Smooth muscle cell (in vitro differentiated cells): ENCODE measurements at regions not wholly inside any gene's neighbourhood (a gene's known extent, or its start where the extent isn't known, plus 50 kb on each side); places are given as distances from the start of the nearest gene placed in this dataset.
"Not testable (repeated sequence)": the region's sequence is repeated elsewhere in the genome, so short reads cannot be mapped to it uniquely, and the experiment has no call there.

Experiments used
- DNase-seq: peaks from one replicate; lab custom pipeline; 2025; ENCODE audit not compliant: unreplicated experiment; lab: John Stamatoyannopoulos, UW
- H2AFZ ChIP-seq: fragments of 200-600 bp; sonication (generic); 2 replicates; pipeline ENCODE4 v1.6.0; 2016; ENCODE audit warnings: antibody characterized with exemption, low read depth, mild to moderate bottlenecking
- H3F3A ChIP-seq: fragments of 200-600 bp; sonication (generic); 2 replicates; pipeline ENCODE4 v1.6.0; 2017; ENCODE audit warnings: antibody characterized with exemption, low read depth
- H3K27ac ChIP-seq: fragments of 200-600 bp; sonication (generic); 2 replicates; pipeline ENCODE4 v1.5.1; 2016; ENCODE audit warnings: low read depth, mild to moderate bottlenecking
- H3K27me3 ChIP-seq: fragments of 200-600 bp; sonication (generic); 2 replicates; pipeline ENCODE4 v1.6.1; 2016; ENCODE audit warnings: low read depth, mild to moderate bottlenecking
- H3K36me3 ChIP-seq: fragments of 200-600 bp; sonication (generic); 2 replicates; pipeline ENCODE4 v1.5.1; 2016; ENCODE audit warnings: low read depth
- H3K4me1 ChIP-seq: fragments of 200-600 bp; sonication (generic); 2 replicates; pipeline ENCODE4 v1.5.1; 2016; ENCODE audit warnings: low read depth
- H3K4me2 ChIP-seq: fragments of 200-600 bp; sonication (generic); 2 replicates; pipeline ENCODE4 v1.6.0; 2016; ENCODE audit warnings: mild to moderate bottlenecking
- H3K4me3 ChIP-seq: fragments of 200-600 bp; sonication (generic); 2 replicates; pipeline ENCODE4 v1.5.1; 2016; ENCODE audit warnings: mild to moderate bottlenecking
- H3K79me2 ChIP-seq: fragments of 200-600 bp; sonication (generic); 2 replicates; pipeline ENCODE4 v1.6.0; 2016; ENCODE audit warnings: low read depth, mild to moderate bottlenecking
- H3K9ac ChIP-seq: fragments of 200-600 bp; sonication (generic); 2 replicates; pipeline ENCODE4 v1.6.0; 2016; ENCODE audit warnings: low read depth
- H3K9me3 ChIP-seq: fragments of 200-600 bp; sonication (generic); replicated peaks from 2 replicates; pipeline ENCODE4 v1.5.1; 2016; ENCODE audit warnings: low read depth
- H4K20me1 ChIP-seq: fragments of 200-600 bp; sonication (generic); 2 replicates; pipeline ENCODE4 v1.6.0; 2016; ENCODE audit warnings: low read depth
- CTCF ChIP-seq: fragments of 200-600 bp; sonication (generic); IDR thresholded peaks from 2 replicates; pipeline ENCODE4 v1.5.1; 2017; ENCODE audit warnings: borderline replicate concordance, mild to moderate bottlenecking, antibody characterized with exemption; ENCODE audit not compliant: insufficient read depth, poor library complexity, severe bottlenecking
- WGBS: methylation state at CpG from one replicate; pipeline ENCODE4 v1.1.7; 2016; ENCODE audit warnings: low lambda C conversion rate; 5-methylcytosine and 5-hydroxymethylcytosine counted together

GRCh38 chr10:2548071-2548470 is 519.3 kb upstream of the PFKP start:
- Histone ChIP-seq H3K79me2 (no peaks in the 10 kb centered on the region), H3K27ac (no peak overlapping the region), H4K20me1 (no peaks in the 10 kb centered on the region), H3K4me3 (no peak overlapping the region), H3K4me2 (no peak overlapping the region), H3K9ac (no peak overlapping the region), H2AFZ (no peak overlapping the region), H3K4me1 (no peaks in the 10 kb centered on the region), H3K36me3 (no peaks in the 10 kb centered on the region), H3F3A (no peaks in the 10 kb centered on the region), H3K9me3 (no peaks in the 10 kb centered on the region), H3K27me3 (no peaks in the 10 kb centered on the region)
- DNase-seq, result no peak
- no peak for TF ChIP-seq CTCF

- Histone ChIP-seq H3K27ac (no peak overlapping the region), H3K27me3 (no peaks in the 10 kb centered on the region)
Measured at GRCh38 chr10:2547606-2548005, 519.7 kb upstream of the PFKP start.

GRCh38 chr10:2546894-2547293 is 520.5 kb upstream of the PFKP start:
- not testable (repeated sequence) for H3K9ac ChIP-seq, H3K4me1 ChIP-seq, H3K79me2 ChIP-seq, H3K36me3 ChIP-seq, H3K27me3 ChIP-seq, H3K4me2 ChIP-seq, DNase-seq, H3K4me3 ChIP-seq, H3F3A ChIP-seq, H3K27ac ChIP-seq, H4K20me1 ChIP-seq, H3K9me3 ChIP-seq, H2AFZ ChIP-seq
- 96% methylated on average over 3 of the region's 3 CpGs for WGBS

More at GRCh38 chr10:2547606-2548005, 519.7 kb upstream of the PFKP start:
- H3K36me3 ChIP-seq, result no peaks in the 10 kb centered on the region
- no peaks in the 10 kb centered on the region for H3K79me2 ChIP-seq
- H3K9ac ChIP-seq, result no peak overlapping the region
- no peaks in the 10 kb centered on the region for H3F3A ChIP-seq
- no peak overlapping the region for H3K4me3 ChIP-seq
- DNase-seq, result no peak
- no peaks in the 10 kb centered on the region for H3K4me1 ChIP-seq
- H3K4me2 ChIP-seq, result no peak overlapping the region
- TF ChIP-seq CTCF, result no peak
- H4K20me1 ChIP-seq, result no peaks in the 10 kb centered on the region
- no peak overlapping the region for H2AFZ ChIP-seq
- H3K9me3 ChIP-seq, result no peaks in the 10 kb centered on the region
- 79% methylated on average over 4 of the region's 4 CpGs for WGBS

DNA sequence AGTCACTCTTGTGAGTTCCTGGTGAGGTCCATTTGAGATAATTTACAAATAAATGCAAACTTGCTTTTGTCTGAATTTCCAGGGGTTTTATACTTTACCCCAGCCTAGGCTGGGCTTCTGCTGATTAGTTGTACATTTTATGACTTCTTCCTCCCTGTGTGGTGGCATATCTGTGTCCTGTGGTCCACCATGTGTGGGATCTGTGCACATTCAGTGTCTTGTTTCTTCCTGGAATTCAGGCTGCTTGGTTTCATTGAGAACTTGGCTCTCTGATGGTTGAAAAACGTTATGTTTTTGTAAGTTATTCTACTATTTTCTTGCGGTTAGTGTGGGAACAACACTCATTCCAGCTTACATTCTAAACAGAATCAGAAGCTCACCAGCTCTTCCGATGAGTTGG is 523.4 kb upstream of the PFKP start:
- H3K4me1 ChIP-seq, result no peaks in the 10 kb centered on the region
- no peak overlapping the region for H3K27ac ChIP-seq
- no peaks in the 10 kb centered on the region for H3F3A ChIP-seq
- no peaks in the 10 kb centered on the region for H3K79me2 ChIP-seq
- WGBS, result 79% methylated on average over 3 of the region's 3 CpGs
- H3K4me2 ChIP-seq, result no peak overlapping the region
- DNase-seq, result no peak
- TF ChIP-seq CTCF, result no peak
- no peak overlapping the region for H2AFZ ChIP-seq
- no peaks in the 10 kb centered on the region for H4K20me1 ChIP-seq
- H3K9me3 ChIP-seq, result no peaks in the 10 kb centered on the region
- H3K27me3 ChIP-seq, result no peaks in the 10 kb centered on the region
- H3K36me3 ChIP-seq, result no peaks in the 10 kb centered on the region
- no peak overlapping the region for H3K9ac ChIP-seq
- no peak overlapping the region for H3K4me3 ChIP-seq
